GM10248 (cell line): ENCODE measurements at regions not wholly inside any gene's neighbourhood (a gene's known extent, or its start where the extent isn't known, plus 50 kb on each side); places are given as distances from the start of the nearest gene placed in this dataset.
"Not testable (repeated sequence)": the region's sequence is repeated elsewhere in the genome, so short reads cannot be mapped to it uniquely, and the experiment has no call there.

Experiments used
- CTCF ChIA-PET: fragments of 300-600 bp; sonication (Branson Sonifier 250); formaldehyde crosslinking; extraction: SDS; loops from one replicate; lab custom pipeline; 2021; ENCODE audit warnings: antibody characterized with exemption; lab: Yijun Ruan, JAX
- POLR2A ChIA-PET: fragments of 350-650 bp; sonication (Branson Sonifier 250); formaldehyde crosslinking; extraction: SDS; loops from one replicate; lab custom pipeline; 2020; ENCODE audit warnings: antibody characterized with exemption; lab: Yijun Ruan, JAX
- DNase-seq: peaks from one replicate; pipeline ENCODE4 v3.0.0; 2012; ENCODE audit errors: extremely low spot score
- TF ChIP-seq, protein P1 (sequence below): IDR thresholded peaks from 2 replicates; pipeline ENCODE4 v1.5.1; 2012; ENCODE audit warnings: mild to moderate bottlenecking, low read depth; ENCODE audit errors: extremely low read depth, missing control alignments, control extremely low read depth

DNA sequence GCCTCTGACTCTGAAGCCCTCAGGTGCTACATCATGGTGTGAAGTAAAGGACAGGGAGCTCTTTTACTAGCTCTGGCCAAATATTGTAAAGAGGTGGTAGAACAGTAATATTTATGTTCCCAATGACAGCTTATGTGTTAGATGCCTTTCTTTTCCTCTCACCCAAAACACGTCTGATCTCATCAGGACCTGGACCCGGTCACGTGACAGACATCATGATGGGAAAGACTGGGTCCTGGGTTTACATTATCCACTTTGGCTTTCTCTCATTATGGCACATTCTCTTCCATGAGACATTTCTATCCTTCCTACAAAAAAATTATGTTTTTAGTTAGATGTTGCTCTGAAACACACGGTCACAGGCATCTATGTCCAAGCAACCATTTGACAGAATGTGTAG lies 548.7 kb upstream of the CDH7 start:
- POLR2A ChIA-PET, result no interaction called here
- DNase-seq, result no peak
- CTCF ChIA-PET, result interaction anchor here (1.5 kb wide), 1 partner anchor 11 kb away, joined by 3 read pairs; no protein-coding TSS in a partner anchor
- TF ChIP-seq, protein P1, sequence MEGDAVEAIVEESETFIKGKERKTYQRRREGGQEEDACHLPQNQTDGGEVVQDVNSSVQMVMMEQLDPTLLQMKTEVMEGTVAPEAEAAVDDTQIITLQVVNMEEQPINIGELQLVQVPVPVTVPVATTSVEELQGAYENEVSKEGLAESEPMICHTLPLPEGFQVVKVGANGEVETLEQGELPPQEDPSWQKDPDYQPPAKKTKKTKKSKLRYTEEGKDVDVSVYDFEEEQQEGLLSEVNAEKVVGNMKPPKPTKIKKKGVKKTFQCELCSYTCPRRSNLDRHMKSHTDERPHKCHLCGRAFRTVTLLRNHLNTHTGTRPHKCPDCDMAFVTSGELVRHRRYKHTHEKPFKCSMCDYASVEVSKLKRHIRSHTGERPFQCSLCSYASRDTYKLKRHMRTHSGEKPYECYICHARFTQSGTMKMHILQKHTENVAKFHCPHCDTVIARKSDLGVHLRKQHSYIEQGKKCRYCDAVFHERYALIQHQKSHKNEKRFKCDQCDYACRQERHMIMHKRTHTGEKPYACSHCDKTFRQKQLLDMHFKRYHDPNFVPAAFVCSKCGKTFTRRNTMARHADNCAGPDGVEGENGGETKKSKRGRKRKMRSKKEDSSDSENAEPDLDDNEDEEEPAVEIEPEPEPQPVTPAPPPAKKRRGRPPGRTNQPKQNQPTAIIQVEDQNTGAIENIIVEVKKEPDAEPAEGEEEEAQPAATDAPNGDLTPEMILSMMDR, result no peak

DNA sequence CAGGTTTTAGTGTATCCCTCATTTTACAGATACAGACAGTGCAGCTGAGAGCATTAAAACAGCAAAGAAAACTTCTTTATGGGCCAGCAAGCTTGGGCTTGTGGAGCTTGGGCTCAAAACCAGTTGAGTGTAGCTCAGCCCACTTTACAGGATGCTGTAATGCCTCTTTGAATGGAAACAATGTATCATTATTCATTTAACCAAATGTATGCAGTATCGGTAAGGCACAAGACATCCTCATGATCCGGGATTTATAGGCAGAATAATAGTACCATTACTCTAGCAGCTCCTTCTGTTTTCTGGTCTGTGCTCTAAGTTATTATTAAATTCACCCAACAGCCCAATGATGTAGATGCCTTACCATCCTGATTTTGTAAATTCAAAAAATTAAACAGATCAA lies 575.1 kb upstream of the CDH7 start:
- CTCF ChIA-PET, result interaction anchor here (0.9 kb wide), 1 partner anchor 51 kb away, joined by 3 read pairs; no protein-coding TSS in a partner anchor
- POLR2A ChIA-PET, result no interaction called here
- no peak for DNase-seq
- TF ChIP-seq, protein P1, result no peak

DNA sequence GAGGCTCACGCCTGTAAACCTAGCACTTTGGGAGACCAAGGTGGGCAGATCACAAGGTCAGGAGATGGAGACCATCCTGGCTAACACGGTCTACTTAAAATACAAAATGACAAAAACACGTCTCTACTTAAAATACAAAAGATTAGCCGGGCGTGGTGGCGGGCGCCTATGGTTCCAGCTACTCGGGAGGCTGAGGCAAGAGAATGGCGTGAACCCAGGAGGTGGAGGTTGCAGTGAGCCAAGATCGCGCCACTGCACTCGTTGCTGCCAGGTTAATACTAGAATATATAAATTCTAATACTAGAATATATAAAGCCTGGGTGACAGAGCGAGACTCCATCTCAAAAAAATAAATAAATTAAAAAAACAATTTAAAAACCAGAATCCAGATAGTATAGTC lies 588.7 kb upstream of the CDH7 start:
- DNase-seq, POLR2A ChIA-PET, CTCF ChIA-PET: not testable (repeated sequence)

DNA sequence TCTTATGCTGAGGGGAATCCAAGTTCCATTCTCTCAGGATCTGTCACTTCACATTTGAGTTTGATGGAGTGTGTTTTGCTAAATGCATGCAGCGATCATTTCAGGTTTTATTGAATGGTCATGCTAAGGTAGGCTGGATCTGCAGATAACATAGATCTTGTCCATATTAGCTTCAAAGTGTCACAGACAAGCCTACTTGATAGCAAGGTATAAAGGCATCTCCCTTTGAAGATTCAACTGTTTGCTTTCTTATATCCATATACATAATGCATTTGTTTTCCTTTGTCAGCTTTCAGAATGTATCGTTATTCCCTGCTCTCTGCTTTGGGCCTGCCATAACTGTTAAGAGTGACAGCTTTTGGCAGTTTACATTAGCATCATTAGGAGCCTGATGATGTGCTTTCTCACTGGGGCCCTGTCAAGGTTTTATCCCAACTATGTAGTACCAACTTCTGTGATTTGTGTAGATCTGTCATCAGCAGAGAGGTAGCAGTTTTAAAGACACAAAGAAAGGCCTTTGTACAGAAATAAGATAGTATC lies 604.3 kb upstream of the CDH7 start:
- DNase-seq, result no peak
- ChIA-PET CTCF (no interaction called here), POLR2A (no interaction called here)
- TF ChIP-seq, protein P1, result no peak

DNA sequence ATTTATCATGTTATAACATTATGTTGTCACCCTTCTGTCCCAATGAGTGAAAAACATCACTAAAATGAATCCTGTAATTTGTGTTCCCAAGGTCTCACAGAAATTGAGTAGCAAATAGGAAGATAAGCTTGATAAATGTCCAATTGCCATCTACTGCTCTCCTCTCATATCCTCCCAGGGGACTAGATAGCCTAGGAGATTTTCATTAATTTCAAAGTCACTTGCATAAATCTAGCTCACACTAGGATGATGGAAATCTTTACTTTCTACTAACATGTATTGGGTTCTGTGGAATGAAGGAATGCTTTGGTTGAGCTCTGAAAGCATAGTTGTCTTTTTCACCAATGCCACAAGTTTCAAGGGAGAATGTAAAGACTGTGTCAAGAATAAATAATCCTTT lies 605.5 kb upstream of the CDH7 start:
- ChIA-PET CTCF (interaction anchor here (1.1 kb wide), 1 partner anchor 69 kb away, joined by 3 read pairs; no protein-coding TSS in a partner anchor), POLR2A (no interaction called here)
- TF ChIP-seq, protein P1, result no peak
- no peak for DNase-seq

DNA sequence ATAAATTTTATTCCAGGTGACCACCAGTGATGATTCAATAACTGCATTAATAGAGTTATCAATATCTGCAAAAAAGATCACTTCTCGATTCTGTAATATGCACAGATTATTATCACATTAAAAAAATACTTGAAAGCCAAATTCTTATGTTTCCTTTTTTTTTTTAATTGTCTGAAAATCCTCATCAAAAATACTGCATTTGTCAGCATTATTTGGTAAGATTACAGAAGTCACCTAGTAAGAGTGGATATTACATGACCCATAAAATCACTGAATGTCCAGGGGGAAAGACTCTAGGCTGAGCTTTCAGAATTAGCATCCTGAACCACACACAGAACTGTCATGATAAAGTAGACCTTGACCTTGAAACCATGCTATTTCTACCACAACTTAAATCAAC lies 617.2 kb upstream of the CDH7 start:
- no peak for DNase-seq
- CTCF ChIA-PET, result no interaction called here
- TF ChIP-seq, protein P1, result no peak
- POLR2A ChIA-PET, result no interaction called here

DNA sequence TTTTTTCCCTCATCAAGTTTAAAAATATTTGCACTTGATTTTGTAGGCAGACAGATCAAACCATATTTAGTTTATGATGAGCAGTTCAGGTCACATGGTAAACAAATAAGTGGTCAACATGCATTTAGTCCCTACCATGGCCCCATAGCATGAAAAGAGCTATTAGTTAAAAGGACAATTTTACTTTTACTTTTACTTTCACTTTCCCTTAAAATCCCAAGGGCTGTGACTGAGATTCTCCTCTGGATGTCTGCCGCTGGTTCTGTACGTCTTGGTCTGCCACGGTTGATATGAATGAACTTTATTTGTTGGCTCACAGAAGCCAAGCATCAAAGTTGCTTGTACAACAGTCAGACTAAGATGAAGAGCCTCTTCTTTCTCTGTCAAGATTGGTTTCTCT lies 626.2 kb upstream of the CDH7 start:
- DNase-seq, result no peak
- POLR2A ChIA-PET, result no interaction called here
- TF ChIP-seq, protein P1, result no peak
- CTCF ChIA-PET, result interaction anchor here (1.5 kb wide), 1 partner anchor 51 kb away, joined by 3 read pairs; no protein-coding TSS in a partner anchor
